GM18867 (cell line): ENCODE measurements at regions not wholly inside any gene's neighbourhood (a gene's known extent, or its start where the extent isn't known, plus 50 kb on each side); places are given as distances from the start of the nearest gene placed in this dataset.

Experiments used
- ATAC-seq: cut with Tn5 transposase; IDR thresholded peaks from one replicate; pipeline ENCODE4 v1.9.1; 2021; ENCODE audit warnings: mild to moderate bottlenecking, moderate library complexity; ENCODE audit not compliant: unreplicated experiment

GRCh38 chr10:112006407-112006806, 177.2 kb downstream of the GPAM start:
- ATAC-seq: no peak

DNA sequence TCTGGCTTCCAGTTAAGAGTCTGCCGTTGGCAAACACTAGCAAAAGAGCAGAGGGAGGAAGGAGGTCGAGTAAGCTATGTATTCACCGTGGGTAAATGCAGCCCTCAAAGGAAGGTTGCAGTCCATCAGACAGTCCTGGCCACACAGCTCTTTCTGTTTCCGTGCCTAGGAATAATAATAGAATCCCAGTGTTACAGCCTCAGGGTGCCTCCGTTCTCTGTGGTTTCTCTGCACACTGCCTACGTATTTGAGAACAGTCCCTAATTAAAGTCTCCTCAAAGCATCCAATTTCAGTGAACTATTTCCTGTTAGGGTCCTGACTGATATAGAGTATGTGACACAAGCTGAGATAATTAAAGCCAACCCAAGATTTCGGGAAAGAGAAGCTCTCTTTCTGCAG, 176.7 kb downstream of the GPAM start:
- no peak for ATAC-seq

DNA sequence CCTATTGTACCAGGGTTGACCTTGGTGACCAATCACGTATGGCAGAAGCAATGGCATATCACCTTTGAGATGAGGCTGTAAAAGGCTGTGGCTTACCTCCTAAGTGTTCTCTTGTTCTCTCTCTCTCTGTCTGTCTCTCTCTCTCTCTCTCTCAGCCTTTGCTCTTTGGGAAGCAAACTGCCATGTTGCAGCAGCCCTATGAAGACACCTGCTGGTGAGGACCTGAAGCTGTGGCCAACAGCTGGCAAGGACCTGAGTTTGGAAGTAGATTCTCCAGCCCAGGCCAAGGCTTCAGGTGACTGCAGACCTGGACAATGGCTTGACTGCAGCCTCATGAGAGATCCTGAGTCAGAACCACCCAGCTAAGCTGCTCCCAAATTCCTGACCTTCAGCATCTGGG, 161.4 kb downstream of the GPAM start:
- no peak for ATAC-seq

DNA sequence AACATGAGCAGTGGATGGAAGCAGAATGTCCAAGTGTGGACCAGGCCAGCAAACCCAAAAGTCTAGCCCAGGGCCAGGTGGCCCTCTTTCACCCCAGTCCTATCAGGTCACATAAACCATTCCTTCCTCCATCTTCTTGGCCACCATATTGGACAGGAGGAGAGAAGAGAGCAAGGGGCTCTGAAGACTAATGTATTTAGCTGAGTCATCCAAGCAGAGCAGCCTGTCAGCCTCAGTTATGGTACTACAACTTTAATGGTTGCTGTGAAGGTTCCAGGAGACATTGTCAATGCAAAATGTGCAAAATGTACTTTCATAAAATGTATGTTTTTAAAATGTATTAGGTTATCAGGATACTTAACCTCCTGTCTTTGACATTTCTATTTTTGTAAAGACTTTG, 159.5 kb downstream of the GPAM start:
- no peak for ATAC-seq

DNA sequence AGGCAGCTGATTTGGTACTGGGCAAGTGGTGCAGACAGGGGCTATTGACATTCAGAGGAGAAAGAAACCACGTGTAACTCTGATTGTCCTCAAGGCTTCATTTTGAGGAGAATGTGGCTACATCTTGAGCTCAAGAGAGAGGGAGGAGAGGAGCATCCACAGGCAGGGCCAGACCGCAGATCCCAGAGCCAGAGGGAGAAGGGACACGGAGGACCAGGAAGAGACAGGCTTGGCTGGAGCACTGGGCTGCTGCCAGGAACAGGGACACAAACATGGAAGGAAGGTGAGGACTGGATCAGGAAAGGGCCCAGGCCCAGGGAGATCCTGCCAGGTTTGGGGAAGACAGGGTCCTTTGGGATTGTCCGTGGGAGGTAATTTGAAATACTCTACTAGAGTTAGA, 158.3 kb downstream of the GPAM start:
- no peak for ATAC-seq

GRCh38 chr10:112026438-112026837, 157.1 kb downstream of the GPAM start:
- no peak for ATAC-seq

DNA sequence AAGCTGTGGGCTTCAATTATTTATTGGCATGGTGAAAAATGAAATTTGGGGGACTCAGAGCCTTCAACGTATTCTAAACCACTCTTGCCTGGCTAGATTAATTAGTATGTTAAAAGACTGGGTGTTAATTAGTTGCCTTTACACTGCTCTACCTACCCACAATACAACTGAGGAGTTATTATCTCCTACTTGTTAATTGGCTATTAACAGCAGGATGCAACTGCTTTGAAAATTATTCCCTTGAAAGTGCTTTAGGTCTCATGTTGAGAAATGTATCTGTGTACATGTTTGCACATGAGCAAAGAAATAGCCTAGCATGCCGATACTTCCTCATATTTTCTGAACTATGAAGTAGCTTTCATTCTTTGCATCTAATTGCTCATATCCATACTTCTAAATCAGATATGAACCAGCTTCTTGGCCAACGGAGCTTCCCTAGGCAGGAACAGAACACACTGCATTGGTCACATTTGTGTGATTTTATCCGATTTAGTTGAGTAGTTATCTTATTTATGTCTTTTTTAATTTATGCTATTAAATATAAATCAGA, 155.8 kb downstream of the GPAM start:
- ATAC-seq: no peak

DNA sequence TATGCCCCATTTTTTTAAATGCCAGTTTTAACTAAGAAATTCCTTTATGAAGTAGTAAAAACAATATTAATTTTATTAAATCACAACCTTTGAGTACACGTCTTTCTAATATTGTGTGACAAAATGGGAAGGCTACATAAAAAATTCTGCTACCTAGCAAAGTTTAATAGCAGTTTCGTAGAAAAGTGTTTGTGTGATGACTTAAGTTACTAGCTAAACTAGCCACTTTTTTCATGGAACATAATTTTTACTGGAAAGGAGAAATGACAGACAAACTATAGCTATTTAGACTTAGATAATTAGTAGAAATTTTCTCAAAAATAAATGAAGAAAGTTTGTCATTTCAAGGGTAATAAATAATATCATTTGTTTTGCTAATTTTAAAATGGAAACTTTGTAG, 153.1 kb downstream of the GPAM start:
- no peak for ATAC-seq

DNA sequence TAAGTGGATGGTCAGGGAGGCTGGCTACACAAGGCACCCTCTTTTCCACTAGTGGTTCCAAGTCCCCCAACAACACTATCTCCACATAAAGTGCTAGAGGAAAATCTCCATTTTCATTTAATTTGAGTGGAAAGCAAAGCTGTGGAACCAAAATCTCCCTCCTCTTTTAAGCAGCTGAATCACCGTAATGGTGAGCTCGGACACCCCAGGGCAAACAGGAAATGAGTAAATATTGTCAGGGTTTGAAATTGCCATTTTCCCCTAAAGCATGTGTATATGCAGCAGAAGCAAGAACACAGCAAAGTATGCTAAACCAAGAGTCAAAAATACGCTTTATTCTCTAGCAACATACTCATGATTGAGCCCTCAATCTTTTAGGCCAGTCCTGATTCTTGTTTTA, 143.7 kb downstream of the GPAM start:
- no peak for ATAC-seq

DNA sequence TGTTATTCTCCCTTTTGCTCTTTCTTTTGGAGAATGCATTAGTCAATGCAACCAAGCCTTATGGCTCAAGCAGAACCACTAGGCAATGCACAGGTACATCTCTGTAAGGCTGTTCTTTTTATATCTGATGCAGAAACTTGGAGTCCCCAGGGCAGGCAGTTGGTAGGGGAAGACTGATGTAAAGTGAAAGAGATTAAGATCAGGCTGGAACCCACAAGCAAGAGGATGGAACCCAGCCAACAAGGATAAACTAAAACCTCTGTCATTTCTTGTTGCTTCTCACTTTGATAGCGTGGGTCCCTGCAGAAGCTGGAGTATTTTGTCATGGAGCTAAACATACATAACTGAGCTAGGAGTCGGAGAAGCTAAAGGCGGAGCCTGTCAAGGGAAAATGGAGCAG, 142.9 kb downstream of the GPAM start:
- no peak for ATAC-seq

DNA sequence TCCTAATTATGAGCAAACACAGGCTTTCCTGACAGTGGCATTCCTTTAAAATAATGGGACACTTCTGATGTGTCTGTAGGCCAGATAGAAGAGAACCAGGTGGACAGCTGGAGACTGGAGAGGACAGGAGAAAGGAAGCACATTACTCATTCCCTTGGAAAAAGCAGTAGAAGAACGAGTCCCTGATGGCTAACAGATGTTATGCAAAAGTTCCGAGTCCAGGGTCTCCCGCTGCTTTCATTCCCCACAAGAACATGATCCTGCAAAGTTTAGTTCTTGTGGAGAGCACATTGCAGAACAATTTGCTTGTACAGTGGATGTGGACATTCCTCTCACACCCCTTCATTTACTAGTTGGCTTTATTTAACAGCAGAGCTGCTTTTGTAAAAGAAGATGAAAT, 137.6 kb downstream of the GPAM start:
- no peak for ATAC-seq

GRCh38 chr10:112047674-112048073, 135.9 kb downstream of the GPAM start:
- ATAC-seq: no peak

DNA sequence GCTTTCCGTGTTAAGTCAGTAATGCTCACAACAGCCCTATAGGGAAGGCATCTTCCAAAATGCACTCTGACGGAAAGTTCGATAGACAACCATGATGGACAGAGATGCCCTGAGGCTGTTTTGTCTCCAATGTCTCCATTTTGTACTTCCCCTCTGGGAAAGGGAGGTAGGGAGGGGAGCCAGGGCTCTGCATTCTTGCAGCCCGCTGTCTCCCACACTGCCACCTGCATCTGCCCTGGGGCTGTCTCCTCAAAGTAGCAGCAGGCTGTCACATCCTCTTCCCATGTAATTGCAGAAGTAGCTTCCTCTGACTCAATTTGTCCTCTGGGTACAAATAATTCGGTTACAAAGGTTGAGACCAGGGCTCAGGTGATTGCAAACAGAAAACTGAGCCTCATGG, 131.4 kb downstream of the GPAM start:
- ATAC-seq: no peak

DNA sequence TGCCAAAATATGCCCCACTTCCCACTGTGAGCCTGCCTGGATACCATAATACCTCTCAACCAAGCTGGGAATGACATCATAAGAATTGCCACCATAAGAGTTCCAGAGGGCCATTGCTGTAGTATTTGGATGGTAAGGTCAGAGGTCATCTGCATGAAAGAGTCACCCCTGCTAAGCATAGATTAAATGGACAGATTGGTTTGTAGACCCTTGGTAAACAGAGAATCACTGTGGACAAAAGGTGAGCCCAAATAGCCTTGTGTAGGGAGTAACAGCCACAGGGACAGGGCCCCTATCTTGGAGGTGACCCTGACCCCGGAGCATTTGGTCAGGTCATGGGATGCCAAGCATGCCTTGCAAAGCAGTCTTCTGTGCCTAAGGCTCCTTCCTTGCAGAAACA, 129.7 kb downstream of the GPAM start:
- no peak for ATAC-seq

GRCh38 chr10:112054516-112054915, 129.0 kb downstream of the GPAM start:
- ATAC-seq: no peak

DNA sequence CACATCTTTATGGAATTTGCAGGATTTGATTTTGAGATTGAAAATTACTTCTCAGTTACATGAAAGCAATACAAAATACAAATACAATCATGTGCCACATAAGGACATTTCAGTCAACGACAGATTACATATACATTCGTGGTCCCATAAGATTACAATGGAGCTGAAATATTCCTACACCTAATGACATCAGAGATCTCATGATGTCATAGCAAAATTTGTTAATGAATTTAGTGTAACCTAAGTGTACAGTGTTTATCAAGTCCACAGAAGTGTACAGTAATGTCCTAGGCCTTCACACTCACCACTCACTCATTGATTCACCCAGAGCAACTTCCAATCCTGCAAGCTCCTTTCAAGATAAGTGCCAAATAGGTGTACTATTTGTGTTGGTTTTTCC, 126.5 kb downstream of the GPAM start:
- ATAC-seq: no peak

DNA sequence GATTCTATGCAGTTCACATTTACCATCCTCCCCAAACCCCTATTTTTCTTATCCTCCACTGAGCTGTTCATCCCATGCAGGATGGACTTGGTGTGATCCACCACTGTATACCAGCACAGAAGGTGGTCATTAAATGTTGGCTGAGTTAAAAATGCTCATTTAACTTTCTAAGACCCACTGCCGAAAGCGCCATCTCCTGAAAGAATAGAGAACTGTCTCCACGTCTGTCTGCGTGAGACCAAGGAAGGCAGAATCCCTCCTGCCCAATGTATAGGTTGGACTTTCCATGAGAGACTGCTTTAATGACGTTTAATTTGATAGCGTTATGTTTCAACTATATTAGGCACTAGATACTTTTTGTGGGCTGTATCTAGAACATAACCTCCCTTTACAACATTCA, 124.3 kb downstream of the GPAM start:
- no peak for ATAC-seq

- ATAC-seq: no peak
These were observed 111.9 kb downstream of the GPAM start for GRCh38 chr10:112071596-112072133.

GRCh38 chr10:112078003-112078402, 105.6 kb downstream of the GPAM start:
- ATAC-seq: no peak

GRCh38 chr10:112080231-112080630, 103.3 kb downstream of the GPAM start:
- ATAC-seq: no peak

GRCh38 chr10:112082120-112082519, 101.4 kb downstream of the GPAM start:
- no peak for ATAC-seq

DNA sequence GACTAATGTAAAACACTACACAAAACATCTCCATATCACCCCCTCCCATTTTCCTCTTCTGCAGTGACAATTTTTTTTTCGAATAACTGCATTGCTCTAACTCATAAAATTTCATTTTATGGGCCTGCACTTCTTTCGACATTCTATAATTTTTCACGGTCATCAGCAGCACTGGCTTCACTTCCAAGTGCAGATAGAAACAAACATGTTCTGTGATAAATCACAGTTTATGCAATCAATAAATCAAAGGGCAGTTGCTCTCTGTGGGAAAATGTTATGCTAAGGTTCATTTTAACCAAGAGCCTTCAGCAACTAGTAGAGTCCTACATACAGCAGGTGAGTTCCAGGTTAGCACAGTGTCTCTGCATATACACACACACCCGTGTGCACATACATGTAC, 100.1 kb downstream of the GPAM start:
- ATAC-seq: no peak

DNA sequence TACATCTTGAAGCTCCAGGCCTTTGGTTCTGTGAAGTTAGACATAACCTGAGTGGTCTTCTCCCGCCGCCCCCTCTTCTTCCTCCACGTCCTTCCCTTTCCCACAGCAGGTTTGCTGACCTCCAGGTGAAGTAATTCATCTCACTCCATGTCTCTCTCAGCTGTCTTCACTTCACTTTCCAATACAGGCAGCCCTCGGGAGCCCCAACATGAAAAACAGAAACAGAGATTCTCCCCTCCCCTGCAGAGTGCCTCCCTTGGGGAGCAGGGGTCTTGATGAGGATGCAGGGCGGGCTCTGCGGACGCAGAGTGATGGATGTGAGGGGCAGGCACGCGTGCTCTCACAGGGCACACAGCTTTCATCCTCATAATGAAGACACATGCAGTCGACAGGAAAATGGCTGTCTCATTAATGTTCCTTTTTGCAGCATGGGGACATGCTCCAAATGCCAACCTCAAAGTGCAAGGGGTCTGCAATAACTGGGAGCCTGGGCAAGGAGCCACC, 95.6 kb downstream of the GPAM start:
- ATAC-seq: no peak
